ENCODE measurements at regions not wholly inside any gene's neighbourhood (a gene's known extent, or its start where the extent isn't known, plus 50 kb on each side); places are given as distances from the start of the nearest gene placed in this dataset.
"Not testable (repeated sequence)": the region's sequence is repeated elsewhere in the genome, so short reads cannot be mapped to it uniquely, and the experiment has no call there.

GRCh38 chr3:6467186-6467585 is 393.7 kb upstream of the GRM7 start:
- H3K4me3 ChIP-seq (ENCODE audit: low read length) = no peak overlapping the region
- no peak for TF ChIP-seq CTCF (conservative IDR thresholded peaks at IDR 0.05; ENCODE audit: low read depth, low read length)
- no peak for DNase-seq (ENCODE audit: low read depth)

GRCh38 chr3:6468589-6468988 is 392.3 kb upstream of the GRM7 start:
- no peak overlapping the region for H3K4me3 ChIP-seq (ENCODE audit: low read length)
- DNase-seq (ENCODE audit: low read depth) = no peak
- no peak for TF ChIP-seq CTCF (conservative IDR thresholded peaks at IDR 0.05; ENCODE audit: low read depth, low read length)

- H3K4me3 ChIP-seq (ENCODE audit: low read length) = no peak overlapping the region
- no peak for TF ChIP-seq CTCF (conservative IDR thresholded peaks at IDR 0.05; ENCODE audit: low read depth, low read length)
- DNase-seq (ENCODE audit: low read depth) = no peak
These were observed 389.2 kb upstream of the GRM7 start for GRCh38 chr3:6471744-6472143.

- not testable (repeated sequence) for DNase-seq (ENCODE audit: low read depth); H3K4me3 ChIP-seq (ENCODE audit: low read length)
These were observed 370.2 kb upstream of the GRM7 start for GRCh38 chr3:6490487-6491327.

- no peak overlapping the region for H3K4me3 ChIP-seq (ENCODE audit: low read length)
- no peak for TF ChIP-seq CTCF (conservative IDR thresholded peaks at IDR 0.05; ENCODE audit: low read depth, low read length)
- DNase-seq (ENCODE audit: low read depth) = no peak
These were observed 369.1 kb upstream of the GRM7 start for GRCh38 chr3:6491768-6492167.

GRCh38 chr3:6492306-6492705 is 368.6 kb upstream of the GRM7 start:
- H3K4me3 ChIP-seq (ENCODE audit: low read length) = no peak overlapping the region
- no peak for TF ChIP-seq CTCF (conservative IDR thresholded peaks at IDR 0.05; ENCODE audit: low read depth, low read length)
- no peak for DNase-seq (ENCODE audit: low read depth)

- not testable (repeated sequence) for H3K4me3 ChIP-seq (ENCODE audit: low read length); DNase-seq (ENCODE audit: low read depth)
These were observed 362.0 kb upstream of the GRM7 start for GRCh38 chr3:6498944-6499343.

GRCh38 chr3:6504347-6504746 is 356.6 kb upstream of the GRM7 start:
- no peak for DNase-seq (ENCODE audit: low read depth)
- no peak for TF ChIP-seq CTCF (conservative IDR thresholded peaks at IDR 0.05; ENCODE audit: low read depth, low read length)
- H3K4me3 ChIP-seq (ENCODE audit: low read length) = no peak overlapping the region
